ENCODE measurements at regions not wholly inside any gene's neighbourhood (a gene's known extent, or its start where the extent isn't known, plus 50 kb on each side); places are given as distances from the start of the nearest gene placed in this dataset.

- Histone ChIP-seq H3K9me3 (ENCODE audit: insufficient read depth, low read depth) (no peaks in the 10 kb centered on the region), H2AFZ (no peak overlapping the region), H3K4me3 (no peak overlapping the region), H3K36me3 (ENCODE audit: low read depth) (no peaks in the 10 kb centered on the region), H3K27ac (no peak overlapping the region), H4K20me1 (ENCODE audit: insufficient read depth) (no peaks in the 10 kb centered on the region), H3K79me2 (ENCODE audit: low read depth) (no peaks in the 10 kb centered on the region), H3K27me3 (ENCODE audit: insufficient read depth, low read depth) (no peaks in the 10 kb centered on the region), H3K9me2 (ENCODE audit: insufficient read depth) (0 out of 2 replicates have a peak, but pooled peaks cover 4% of the 10 kb centered on the region), H3K4me1 (replicated peaks; ENCODE audit: insufficient read depth) (no peaks in the 10 kb centered on the region), H3K4me2 (no peak overlapping the region), H3F3A (ENCODE audit: insufficient read depth, low read depth) (no peaks in the 10 kb centered on the region)
- ChIA-PET CTCF (no interaction called here), POLR2A (ENCODE audit: unreplicated experiment) (no interaction called here)
- TF ChIP-seq EZH2 (IDR thresholded peaks at IDR 0.05; ENCODE audit: low read depth) (no peak), CTCF (conservative IDR thresholded peaks at IDR 0.05) (no peak)
- BruUV-seq (replicated peaks): no TSS peak
- intact Hi-C loops (cut with micrococcal nuclease; ENCODE audit: unreplicated experiment): no loop called here
- DNase-seq: no peak
Observed at GRCh38 chr11:70799386-70799785, 401.1 kb downstream of the CTTN start.

DNA sequence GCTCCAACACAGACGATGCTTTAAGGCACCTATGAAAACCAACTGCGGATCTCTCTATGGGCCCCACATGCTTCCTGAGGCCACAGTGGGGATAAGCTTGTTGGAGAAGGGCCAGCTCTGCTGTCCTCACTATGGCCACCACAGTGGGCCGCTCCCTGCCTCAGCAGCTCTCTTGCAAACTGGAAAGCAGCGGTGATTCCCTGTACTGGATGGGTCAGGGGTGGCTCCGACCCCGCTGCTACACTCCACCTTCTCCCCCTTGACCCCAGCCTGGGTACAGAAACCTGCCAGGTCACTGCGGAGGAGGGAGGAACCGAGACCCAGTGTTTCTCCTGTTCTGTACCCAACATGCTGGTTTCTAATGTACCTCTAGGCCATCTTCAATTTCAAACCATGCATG lies 403.9 kb downstream of the CTTN start:
- no peak overlapping the region for H2AFZ ChIP-seq
- no peak overlapping the region for H3K4me2 ChIP-seq
- H3K9me3 ChIP-seq (ENCODE audit: insufficient read depth, low read depth): no peaks in the 10 kb centered on the region
- H3K36me3 ChIP-seq (ENCODE audit: low read depth): no peaks in the 10 kb centered on the region
- no peaks in the 10 kb centered on the region for H3K79me2 ChIP-seq (ENCODE audit: low read depth)
- no peak overlapping the region for H3K27ac ChIP-seq
- 0 out of 2 replicates have a peak, but pooled peaks cover 4% of the 10 kb centered on the region for H3K9me2 ChIP-seq (ENCODE audit: insufficient read depth)
- TF ChIP-seq EZH2 (IDR thresholded peaks at IDR 0.05; ENCODE audit: low read depth): no peak
- no peak for TF ChIP-seq CTCF (conservative IDR thresholded peaks at IDR 0.05)
- CTCF ChIA-PET: no interaction called here
- H3K27me3 ChIP-seq (ENCODE audit: insufficient read depth, low read depth): no peaks in the 10 kb centered on the region
- H3K4me1 ChIP-seq (replicated peaks; ENCODE audit: insufficient read depth): no peaks in the 10 kb centered on the region
- POLR2A ChIA-PET (ENCODE audit: unreplicated experiment): no interaction called here
- H4K20me1 ChIP-seq (ENCODE audit: insufficient read depth): no peaks in the 10 kb centered on the region
- H3K4me3 ChIP-seq: no peak overlapping the region
- no peak for DNase-seq
- no peaks in the 10 kb centered on the region for H3F3A ChIP-seq (ENCODE audit: insufficient read depth, low read depth)
- no TSS peak for BruUV-seq (replicated peaks)
- intact Hi-C loops (cut with micrococcal nuclease; ENCODE audit: unreplicated experiment): no loop called here

DNA sequence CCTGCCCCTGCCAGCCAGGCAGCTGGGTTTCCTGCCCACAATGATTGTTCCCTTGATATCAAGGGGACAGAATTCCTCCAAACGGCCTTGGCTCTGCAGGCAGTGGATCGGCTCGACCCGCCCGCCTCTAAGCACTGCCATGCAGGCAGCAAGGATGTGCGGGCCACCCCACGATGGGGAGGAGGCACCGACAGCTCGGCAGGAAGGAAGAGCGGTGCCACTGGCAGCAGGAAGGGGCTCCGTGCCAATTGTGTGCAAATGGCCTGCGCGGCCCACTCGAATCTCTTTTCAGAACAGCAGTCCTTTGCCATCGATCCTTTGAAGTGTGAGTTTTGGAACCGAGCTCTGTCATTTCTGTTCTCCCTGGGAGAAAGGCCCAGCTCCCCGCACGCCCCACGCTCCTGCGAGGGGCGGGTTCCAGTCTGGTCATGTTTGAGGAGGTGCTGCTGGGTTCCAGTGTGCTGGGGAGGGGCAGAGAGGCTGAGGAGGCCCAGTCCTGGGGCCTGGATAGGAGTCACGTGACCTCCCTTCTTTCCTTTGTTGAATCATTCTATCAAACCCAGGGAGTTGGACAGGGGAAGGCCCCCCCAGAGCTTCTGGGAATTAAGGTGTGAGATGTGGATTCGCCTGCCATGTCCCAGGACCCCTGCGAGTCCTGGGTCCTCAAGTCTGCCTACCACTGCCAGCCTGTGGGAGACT lies 406.0 kb downstream of the CTTN start:
- ChIA-PET CTCF (no interaction called here), POLR2A (ENCODE audit: unreplicated experiment) (no interaction called here)
- no peaks in the 10 kb centered on the region for H3F3A ChIP-seq (ENCODE audit: insufficient read depth, low read depth)
- intact Hi-C loops (cut with micrococcal nuclease; ENCODE audit: unreplicated experiment): no loop called here
- H3K4me2 ChIP-seq: no peak overlapping the region
- H3K9me2 ChIP-seq (ENCODE audit: insufficient read depth): 0 out of 2 replicates have a peak, but pooled peaks cover 4% of the 10 kb centered on the region
- TF ChIP-seq CTCF (conservative IDR thresholded peaks at IDR 0.05): no peak
- TF ChIP-seq EZH2 (IDR thresholded peaks at IDR 0.05; ENCODE audit: low read depth): no peak
- no peaks in the 10 kb centered on the region for H3K36me3 ChIP-seq (ENCODE audit: low read depth)
- H3K9me3 ChIP-seq (ENCODE audit: insufficient read depth, low read depth): no peaks in the 10 kb centered on the region
- H3K27me3 ChIP-seq (ENCODE audit: insufficient read depth, low read depth): no peaks in the 10 kb centered on the region
- no peak overlapping the region for H2AFZ ChIP-seq
- no peaks in the 10 kb centered on the region for H3K4me1 ChIP-seq (replicated peaks; ENCODE audit: insufficient read depth)
- H4K20me1 ChIP-seq (ENCODE audit: insufficient read depth): no peaks in the 10 kb centered on the region
- no peak for DNase-seq
- no peak overlapping the region for H3K27ac ChIP-seq
- BruUV-seq (replicated peaks): no TSS peak
- no peak overlapping the region for H3K4me3 ChIP-seq
- H3K79me2 ChIP-seq (ENCODE audit: low read depth): no peaks in the 10 kb centered on the region
